IgD-negative memory B cell (primary cell): ENCODE measurements at regions not wholly inside any gene's neighbourhood (a gene's known extent, or its start where the extent isn't known, plus 50 kb on each side); places are given as distances from the start of the nearest gene placed in this dataset.
"Not testable (repeated sequence)": the region's sequence is repeated elsewhere in the genome, so short reads cannot be mapped to it uniquely, and the experiment has no call there.

ENCODE experiments used
- H3K27ac Mint-ChIP-seq, 3 donors: one replicate each; pipeline ENCODE4 v1.8.0; 2020 to 2022; ENCODE audit warnings: mild to moderate bottlenecking in 3 of 3, mixed read lengths in 3 of 3, moderate library complexity in 1 of 3
- H3K27me3 Mint-ChIP-seq: one replicate; pipeline ENCODE4 v1.8.0; 2021; ENCODE audit warnings: mixed read lengths
- H3K36me3 Mint-ChIP-seq: one replicate; pipeline ENCODE4 v1.8.0; 2020; ENCODE audit warnings: mild to moderate bottlenecking, mixed read lengths
- H3K4me1 Mint-ChIP-seq, 3 donors: one replicate each; pipeline ENCODE4 v1.8.0; 2020 to 2022; ENCODE audit warnings: mixed read lengths in 3 of 3, mild to moderate bottlenecking in 1 of 3
- H3K4me3 Mint-ChIP-seq, 4 donors: one replicate each; pipeline ENCODE4 v1.8.0; 2020 to 2022; ENCODE audit warnings: mild to moderate bottlenecking in 4 of 4, mixed read lengths in 4 of 4, moderate library complexity in 3 of 4
- H3K9me3 Mint-ChIP-seq, 3 donors: one replicate each; pipeline ENCODE4 v1.8.0; 2020 to 2021; ENCODE audit warnings: mixed read lengths in 3 of 3, mild to moderate bottlenecking in 1 of 3

DNA sequence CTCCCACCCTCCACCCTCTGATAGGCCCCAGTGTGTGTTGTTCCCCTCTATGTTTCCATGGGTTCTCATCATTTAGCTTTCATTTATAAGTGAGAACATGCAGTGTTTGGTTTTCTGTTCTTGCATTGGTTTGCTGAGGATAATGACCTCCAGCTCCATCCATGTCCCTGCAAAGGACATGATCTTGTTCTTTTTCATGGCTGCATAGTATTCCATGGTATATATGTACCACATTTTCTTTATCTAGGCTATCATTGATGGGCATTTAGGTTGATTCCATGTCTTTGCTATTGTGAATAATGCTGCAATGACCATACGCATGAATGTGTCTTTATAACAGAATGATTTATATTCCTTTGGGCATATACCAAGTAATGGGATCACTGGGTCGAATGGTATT lies 59.1 kb upstream of the STC2 start:
- H3K27me3 Mint-ChIP-seq, H3K4me3 Mint-ChIP-seq, H3K36me3 Mint-ChIP-seq, H3K4me1 Mint-ChIP-seq, H3K9me3 Mint-ChIP-seq: not testable (repeated sequence)
- H3K27ac Mint-ChIP-seq = peak overlapping the region in 1 of 3 donors; percentile 22

- Mint-ChIP-seq H3K9me3 (peaks cover 0 to 7% (median 2%) of the 10 kb centered on the region in 3 donors), H3K4me1 (no peaks in the 10 kb centered on the region), H3K4me3 (peak overlapping the region in 1 of 4 donors; percentile 60), H3K36me3 (peaks cover 2% of the 10 kb centered on the region), H3K27me3 (peaks cover 8% of the 10 kb centered on the region), H3K27ac (peak overlapping the region in 1 of 3 donors; percentile 23)
These were observed 57.7 kb upstream of the STC2 start for GRCh38 chr5:173385832-173386360.

DNA sequence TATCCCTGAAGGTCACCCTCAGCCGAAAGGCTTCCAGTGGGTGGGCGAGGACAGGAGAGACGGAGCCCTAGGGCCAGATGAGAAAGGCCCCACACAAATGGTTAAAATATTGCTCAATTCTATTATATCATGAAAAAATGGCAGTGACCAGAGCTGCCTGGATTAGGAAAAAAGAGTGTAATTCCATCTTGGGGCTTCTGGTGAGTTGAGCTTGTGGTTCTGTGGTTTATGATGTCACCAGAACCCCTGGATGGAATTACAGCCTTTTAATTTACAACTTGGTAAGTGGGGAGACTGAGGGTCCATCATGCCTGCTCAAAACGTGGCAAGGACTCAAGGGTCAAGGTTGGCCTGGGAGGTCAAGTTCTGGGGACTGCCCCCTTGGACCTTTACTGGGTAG lies 55.5 kb upstream of the STC2 start:
- no peak overlapping the region for H3K4me3 Mint-ChIP-seq

GRCh38 chr5:173378727-173379126 lies 50.5 kb upstream of the STC2 start:
- Mint-ChIP-seq H3K36me3 (no peaks in the 10 kb centered on the region), H3K4me1 (peaks cover 0 to 1% (median 0%) of the 10 kb centered on the region in 3 donors), H3K27ac (no peak overlapping the region), H3K9me3 (no peaks in the 10 kb centered on the region), H3K4me3 (no peak overlapping the region), H3K27me3 (peaks cover 9% of the 10 kb centered on the region)

More for the DNA sequence above, 55.5 kb upstream of the STC2 start:
- H3K27me3 Mint-ChIP-seq = peaks cover 7% of the 10 kb centered on the region
- peaks cover 2% of the 10 kb centered on the region for H3K36me3 Mint-ChIP-seq
- peaks cover 0 to 7% (median 0%) of the 10 kb centered on the region in 3 donors for H3K9me3 Mint-ChIP-seq
- no peak overlapping the region for H3K27ac Mint-ChIP-seq
- peaks cover 0 to 1% (median 0%) of the 10 kb centered on the region in 3 donors for H3K4me1 Mint-ChIP-seq
